Activated T-helper 1 cell treated with anti-CD3 and anti-CD28 coated beads, Interleukin-12 subunit alpha, Interleukin-12 subunit beta, Interleukin-2, Interleukin-4 antibody, amounts not matched to agents 30 ng/mL and 10 ng/mL and 1 ng/mL, durations not matched to agents 14 hours and 24 hours and 36 hours (primary cell): ENCODE measurements at regions not wholly inside any gene's neighbourhood (a gene's known extent, or its start where the extent isn't known, plus 50 kb on each side); places are given as distances from the start of the nearest gene placed in this dataset.

Experiments
- DNase-seq: peaks from one replicate; pipeline ENCODE4 v3.0.0; 2021; ENCODE audit warnings: low spot score
- H3K27ac Mint-ChIP-seq: one replicate; pipeline ENCODE4 v1.8.0; 2021; ENCODE audit warnings: mild to moderate bottlenecking, mixed read lengths
- H3K27me3 Mint-ChIP-seq: one replicate; pipeline ENCODE4 v1.8.0; 2022; ENCODE audit warnings: mild to moderate bottlenecking, moderate library complexity, mixed read lengths; ENCODE audit not compliant: insufficient read depth
- H3K36me3 Mint-ChIP-seq: one replicate; pipeline ENCODE4 v1.8.0; 2021; ENCODE audit warnings: low read depth, mixed read lengths
- H3K4me1 Mint-ChIP-seq: one replicate; pipeline ENCODE4 v1.8.0; 2021; ENCODE audit warnings: low read depth, mixed read lengths
- H3K4me3 Mint-ChIP-seq: one replicate; pipeline ENCODE4 v1.8.0; 2021; ENCODE audit warnings: mild to moderate bottlenecking, moderate library complexity, mixed read lengths
- H3K9me3 Mint-ChIP-seq: one replicate; pipeline ENCODE4 v1.8.0; 2021; ENCODE audit warnings: mixed read lengths
- intact Hi-C: fragments of 100-400 bp; cut with micrococcal nuclease; formaldehyde crosslinking; loops from one replicate; pipeline ENCODE4 v1.15.1; 2024

- Mint-ChIP-seq H3K27ac (no peak overlapping the region), H3K4me1 (no peaks in the 10 kb centered on the region), H3K27me3 (no peaks in the 10 kb centered on the region), H3K9me3 (no peaks in the 10 kb centered on the region), H3K4me3 (no peak overlapping the region), H3K36me3 (no peaks in the 10 kb centered on the region)
- DNase-seq, result no peak
- intact Hi-C loops, result no loop called here
Observed at GRCh38 chr12:77354766-77355362, 289.5 kb upstream of the E2F7 start.

GRCh38 chr12:77352946-77353345 is 287.6 kb upstream of the E2F7 start:
- no peaks in the 10 kb centered on the region for H3K27me3 Mint-ChIP-seq
- no peaks in the 10 kb centered on the region for H3K9me3 Mint-ChIP-seq
- no peak overlapping the region for H3K4me3 Mint-ChIP-seq
- H3K27ac Mint-ChIP-seq, result no peak overlapping the region
- no peak for DNase-seq
- H3K36me3 Mint-ChIP-seq, result no peaks in the 10 kb centered on the region
- no peaks in the 10 kb centered on the region for H3K4me1 Mint-ChIP-seq
- intact Hi-C loops, result no loop called here

- DNase-seq, result no peak
- H3K4me1 Mint-ChIP-seq, result no peaks in the 10 kb centered on the region
- H3K27ac Mint-ChIP-seq, result no peak overlapping the region
- no peaks in the 10 kb centered on the region for H3K27me3 Mint-ChIP-seq
- H3K36me3 Mint-ChIP-seq, result no peaks in the 10 kb centered on the region
- no peaks in the 10 kb centered on the region for H3K9me3 Mint-ChIP-seq
- intact Hi-C loops, result no loop called here
- no peak overlapping the region for H3K4me3 Mint-ChIP-seq
Observed at GRCh38 chr12:77351860-77352259, 286.5 kb upstream of the E2F7 start.

- Mint-ChIP-seq H3K27ac (no peak overlapping the region), H3K36me3 (no peaks in the 10 kb centered on the region), H3K9me3 (no peaks in the 10 kb centered on the region), H3K4me1 (no peaks in the 10 kb centered on the region), H3K4me3 (no peak overlapping the region), H3K27me3 (no peaks in the 10 kb centered on the region)
- intact Hi-C loops, result no loop called here
- no peak for DNase-seq
Observed at GRCh38 chr12:77349689-77350370, 284.5 kb upstream of the E2F7 start.

GRCh38 chr12:77347017-77347416 is 281.6 kb upstream of the E2F7 start:
- no peak overlapping the region for H3K4me3 Mint-ChIP-seq
- H3K27ac Mint-ChIP-seq, result no peak overlapping the region
- no peaks in the 10 kb centered on the region for H3K36me3 Mint-ChIP-seq
- no peaks in the 10 kb centered on the region for H3K4me1 Mint-ChIP-seq
- H3K27me3 Mint-ChIP-seq, result no peaks in the 10 kb centered on the region
- no peaks in the 10 kb centered on the region for H3K9me3 Mint-ChIP-seq
- DNase-seq, result no peak
- intact Hi-C loops, result no loop called here

- Mint-ChIP-seq H3K4me3 (no peak overlapping the region), H3K4me1 (no peaks in the 10 kb centered on the region), H3K27ac (no peak overlapping the region), H3K9me3 (no peaks in the 10 kb centered on the region), H3K27me3 (no peaks in the 10 kb centered on the region), H3K36me3 (no peaks in the 10 kb centered on the region)
- no peak for DNase-seq
- intact Hi-C loops, result no loop called here
Observed at GRCh38 chr12:77345336-77345735, 280.0 kb upstream of the E2F7 start.

- no peaks in the 10 kb centered on the region for H3K27me3 Mint-ChIP-seq
- no peaks in the 10 kb centered on the region for H3K9me3 Mint-ChIP-seq
- H3K4me1 Mint-ChIP-seq, result no peaks in the 10 kb centered on the region
- no peak overlapping the region for H3K27ac Mint-ChIP-seq
- no peak for DNase-seq
- intact Hi-C loops, result no loop called here
- H3K36me3 Mint-ChIP-seq, result no peaks in the 10 kb centered on the region
- H3K4me3 Mint-ChIP-seq, result no peak overlapping the region
Observed at GRCh38 chr12:77344651-77345050, 279.3 kb upstream of the E2F7 start.

GRCh38 chr12:77343291-77343690 is 277.9 kb upstream of the E2F7 start:
- Mint-ChIP-seq H3K4me3 (no peak overlapping the region), H3K9me3 (no peaks in the 10 kb centered on the region), H3K36me3 (no peaks in the 10 kb centered on the region), H3K4me1 (no peaks in the 10 kb centered on the region), H3K27ac (no peak overlapping the region), H3K27me3 (no peaks in the 10 kb centered on the region)
- DNase-seq, result no peak
- intact Hi-C loops, result no loop called here

- H3K9me3 Mint-ChIP-seq, result no peaks in the 10 kb centered on the region
Observed at GRCh38 chr12:77342253-77342652, 276.9 kb upstream of the E2F7 start.

GRCh38 chr12:77339610-77340009 is 274.2 kb upstream of the E2F7 start:
- H3K27ac Mint-ChIP-seq, result no peak overlapping the region
- H3K4me3 Mint-ChIP-seq, result no peak overlapping the region
- intact Hi-C loops, result no loop called here
- DNase-seq, result no peak
- no peaks in the 10 kb centered on the region for H3K36me3 Mint-ChIP-seq
- no peaks in the 10 kb centered on the region for H3K4me1 Mint-ChIP-seq
- no peaks in the 10 kb centered on the region for H3K9me3 Mint-ChIP-seq
- no peaks in the 10 kb centered on the region for H3K27me3 Mint-ChIP-seq

More at GRCh38 chr12:77342253-77342652, 276.9 kb upstream of the E2F7 start:
- Mint-ChIP-seq H3K27me3 (no peaks in the 10 kb centered on the region), H3K4me3 (no peak overlapping the region), H3K36me3 (no peaks in the 10 kb centered on the region), H3K27ac (no peak overlapping the region), H3K4me1 (no peaks in the 10 kb centered on the region)
- DNase-seq, result no peak
- intact Hi-C loops, result no loop called here

GRCh38 chr12:77337362-77337761 is 272.0 kb upstream of the E2F7 start:
- intact Hi-C loops, result no loop called here
- H3K4me1 Mint-ChIP-seq, result no peaks in the 10 kb centered on the region
- H3K27ac Mint-ChIP-seq, result no peak overlapping the region
- no peaks in the 10 kb centered on the region for H3K36me3 Mint-ChIP-seq
- no peaks in the 10 kb centered on the region for H3K9me3 Mint-ChIP-seq
- no peak for DNase-seq
- no peak overlapping the region for H3K4me3 Mint-ChIP-seq
- no peaks in the 10 kb centered on the region for H3K27me3 Mint-ChIP-seq

- Mint-ChIP-seq H3K9me3 (no peaks in the 10 kb centered on the region), H3K36me3 (no peaks in the 10 kb centered on the region), H3K4me3 (no peak overlapping the region), H3K4me1 (no peaks in the 10 kb centered on the region), H3K27ac (no peak overlapping the region), H3K27me3 (no peaks in the 10 kb centered on the region)
- DNase-seq, result no peak
- intact Hi-C loops, result no loop called here
Observed at GRCh38 chr12:77334806-77335205, 269.4 kb upstream of the E2F7 start.

- H3K4me1 Mint-ChIP-seq, result peaks cover 6% of the 10 kb centered on the region
- H3K9me3 Mint-ChIP-seq, result no peaks in the 10 kb centered on the region
- H3K27ac Mint-ChIP-seq, result no peak overlapping the region
- peaks cover 36% of the 10 kb centered on the region for H3K27me3 Mint-ChIP-seq
- H3K36me3 Mint-ChIP-seq, result peaks cover 3% of the 10 kb centered on the region
- no peak overlapping the region for H3K4me3 Mint-ChIP-seq
- intact Hi-C loops, result no loop called here
- DNase-seq, result no peak
Observed at GRCh38 chr12:77328326-77328725, 263.0 kb upstream of the E2F7 start.
